GM20000 (cell line): ENCODE measurements at regions not wholly inside any gene's neighbourhood (a gene's known extent, or its start where the extent isn't known, plus 50 kb on each side); places are given as distances from the start of the nearest gene placed in this dataset.
"Not testable (repeated sequence)": the region's sequence is repeated elsewhere in the genome, so short reads cannot be mapped to it uniquely, and the experiment has no call there.

Experiments used
- DNase-seq: peaks from one replicate; pipeline ENCODE4 v3.0.0; 2012; ENCODE audit warnings: low spot score
- TF ChIP-seq, protein P1 (sequence below): IDR thresholded peaks from 2 replicates; pipeline ENCODE4 v1.5.1; 2012; ENCODE audit warnings: mild to moderate bottlenecking, control low read depth; ENCODE audit errors: extremely low read depth, missing control alignments

- no peak for DNase-seq
Observed at GRCh38 chr5:118115791-118116190, 872.6 kb downstream of the DTWD2 start.

DNA sequence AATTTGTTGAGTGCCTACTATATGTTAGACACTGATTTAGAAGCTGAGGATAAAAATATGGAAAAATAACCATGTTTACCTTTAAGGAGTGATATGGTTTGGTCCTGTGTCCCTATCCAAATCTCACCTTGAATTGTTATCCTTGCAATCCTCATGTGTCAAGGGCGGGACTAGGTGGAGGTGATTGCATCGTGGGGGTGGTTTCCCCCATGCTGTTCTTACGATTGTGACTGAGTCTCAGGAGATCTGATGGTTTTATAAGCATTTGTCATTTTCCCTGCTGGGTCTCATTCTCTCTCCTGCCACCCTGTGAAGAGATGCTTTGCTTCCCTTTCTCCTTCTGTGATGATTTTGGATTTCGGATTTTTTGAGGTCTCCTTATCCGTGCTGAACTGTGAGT lies 876.4 kb downstream of the DTWD2 start:
- DNase-seq, result no peak
- TF ChIP-seq, protein P1, sequence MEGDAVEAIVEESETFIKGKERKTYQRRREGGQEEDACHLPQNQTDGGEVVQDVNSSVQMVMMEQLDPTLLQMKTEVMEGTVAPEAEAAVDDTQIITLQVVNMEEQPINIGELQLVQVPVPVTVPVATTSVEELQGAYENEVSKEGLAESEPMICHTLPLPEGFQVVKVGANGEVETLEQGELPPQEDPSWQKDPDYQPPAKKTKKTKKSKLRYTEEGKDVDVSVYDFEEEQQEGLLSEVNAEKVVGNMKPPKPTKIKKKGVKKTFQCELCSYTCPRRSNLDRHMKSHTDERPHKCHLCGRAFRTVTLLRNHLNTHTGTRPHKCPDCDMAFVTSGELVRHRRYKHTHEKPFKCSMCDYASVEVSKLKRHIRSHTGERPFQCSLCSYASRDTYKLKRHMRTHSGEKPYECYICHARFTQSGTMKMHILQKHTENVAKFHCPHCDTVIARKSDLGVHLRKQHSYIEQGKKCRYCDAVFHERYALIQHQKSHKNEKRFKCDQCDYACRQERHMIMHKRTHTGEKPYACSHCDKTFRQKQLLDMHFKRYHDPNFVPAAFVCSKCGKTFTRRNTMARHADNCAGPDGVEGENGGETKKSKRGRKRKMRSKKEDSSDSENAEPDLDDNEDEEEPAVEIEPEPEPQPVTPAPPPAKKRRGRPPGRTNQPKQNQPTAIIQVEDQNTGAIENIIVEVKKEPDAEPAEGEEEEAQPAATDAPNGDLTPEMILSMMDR, result no peak

More at GRCh38 chr5:118115791-118116190, 872.6 kb downstream of the DTWD2 start:
- TF ChIP-seq, protein P1, result no peak

DNA sequence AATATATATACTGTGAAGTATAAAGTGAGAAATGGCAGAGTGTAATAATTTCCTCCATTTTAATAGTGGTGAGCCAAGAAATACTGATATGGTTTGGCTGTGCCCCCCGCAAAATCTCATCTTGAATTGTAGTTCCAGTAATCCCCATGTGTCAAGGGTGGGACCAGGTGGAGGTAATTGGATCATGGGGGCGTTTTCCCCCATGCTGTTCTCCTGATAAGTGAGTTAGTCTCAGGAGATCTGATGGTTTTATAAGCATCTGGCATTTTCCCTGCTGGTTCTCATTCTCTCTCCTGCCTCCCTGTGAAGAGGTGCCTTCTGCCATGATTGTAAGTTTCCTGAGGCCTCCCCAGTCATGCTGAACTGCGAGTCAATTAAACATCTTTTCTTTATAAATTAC lies 881.1 kb downstream of the DTWD2 start:
- not testable (repeated sequence) for DNase-seq

DNA sequence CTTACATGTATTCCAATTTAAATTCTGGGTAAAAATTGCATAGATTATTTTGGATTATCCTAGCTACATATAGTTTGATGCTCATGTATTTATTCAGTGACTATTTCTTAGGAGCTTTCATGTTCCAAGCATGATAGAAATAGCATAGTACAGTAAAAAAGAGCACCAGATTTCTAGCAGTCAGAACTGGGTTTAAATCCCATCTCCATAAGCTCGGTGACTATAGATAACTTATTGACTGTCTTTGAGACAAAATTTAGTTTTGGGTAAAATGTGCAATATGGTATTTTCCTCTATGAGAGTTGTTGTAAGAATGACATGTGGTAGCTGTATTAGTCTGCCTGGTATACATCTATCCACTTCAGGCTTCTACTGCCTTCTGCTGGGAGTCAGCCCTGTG lies 889.6 kb downstream of the DTWD2 start:
- TF ChIP-seq, protein P1, result no peak
- DNase-seq, result no peak

- TF ChIP-seq, protein P1, result no peak
- DNase-seq, result no peak
Observed at GRCh38 chr5:118095115-118095514, 893.2 kb downstream of the DTWD2 start.

GRCh38 chr5:118088448-118088847 lies 899.9 kb downstream of the DTWD2 start:
- no peak for DNase-seq
- TF ChIP-seq, protein P1, result no peak

DNA sequence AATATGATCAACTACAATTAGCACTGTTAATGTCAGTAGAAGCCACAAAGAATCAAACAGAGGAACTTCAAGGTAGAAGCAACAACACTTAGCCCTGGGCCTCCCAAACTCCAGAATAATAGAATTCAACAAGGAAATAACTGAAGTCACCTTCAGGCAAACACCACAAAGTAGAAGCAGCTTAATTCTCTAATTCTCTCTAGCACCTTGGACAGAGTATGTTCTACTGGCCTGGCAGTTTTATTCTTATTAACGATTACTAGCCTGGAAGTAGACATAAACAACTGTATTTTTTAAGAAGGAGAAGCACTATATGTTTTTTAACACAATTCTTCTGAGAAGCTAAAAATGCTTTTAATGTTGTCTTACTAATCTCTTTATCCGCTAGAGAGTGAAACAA lies 911.9 kb downstream of the DTWD2 start:
- TF ChIP-seq, protein P1, result no peak

DNA sequence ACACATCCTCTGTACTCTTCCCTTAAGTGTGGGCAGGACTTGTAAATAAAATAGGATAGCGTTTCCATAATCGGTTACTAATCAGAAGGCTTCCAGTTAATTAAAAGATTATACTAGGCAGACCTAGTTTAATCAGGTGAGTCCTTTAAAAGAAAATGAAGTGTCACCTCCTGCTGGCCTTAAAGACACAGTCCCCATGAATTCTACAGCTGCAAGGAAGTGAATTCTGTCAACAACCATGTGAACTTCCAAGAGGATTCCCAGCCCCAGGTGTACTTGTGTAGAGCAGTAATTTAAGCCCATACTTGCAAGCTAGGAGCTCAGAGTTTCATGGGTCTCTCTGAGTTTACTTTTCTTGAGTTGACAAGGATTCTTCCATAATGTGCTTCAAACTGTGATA lies 918.3 kb downstream of the DTWD2 start:
- no peak for DNase-seq

More for the DNA sequence above, 911.9 kb downstream of the DTWD2 start:
- no peak for DNase-seq

More for the DNA sequence above, 918.3 kb downstream of the DTWD2 start:
- TF ChIP-seq, protein P1, result no peak
